A673 (cell line): ENCODE measurements at regions not wholly inside any gene's neighbourhood (a gene's known extent, or its start where the extent isn't known, plus 50 kb on each side); places are given as distances from the start of the nearest gene placed in this dataset.

Experiments used
- BruUV-seq: library from RNA; stranded (reverse); fragments of 400-500 nt; replicated peaks from 2 replicates; lab custom pipeline; 2021; lab: Mats Ljungman, UMichigan
- CTCF ChIA-PET: fragments of 300-600 bp; sonication (Branson Sonifier 250); formaldehyde crosslinking; loops from one replicate; lab custom pipeline; 2022; ENCODE audit warnings: antibody characterized with exemption; lab: Charles Lee
- POLR2A ChIA-PET: fragments of 300-600 bp; sonication (Branson Sonifier 250); formaldehyde crosslinking; loops from one replicate; lab custom pipeline; 2022; ENCODE audit warnings: antibody characterized with exemption; ENCODE audit not compliant: low non-redundant PET; lab: Charles Lee
- DNase-seq: peaks from one replicate; pipeline ENCODE4 v3.0.0-alpha.2; 2015; ENCODE audit warnings: low spot score
- H3K27ac ChIP-seq: fragments of 200-600 bp; sonication (generic); 2 replicates; pipeline ENCODE4 v1.5.1; 2016; ENCODE audit warnings: mixed run types, low read depth, mild to moderate bottlenecking, mixed read lengths, antibody characterized with exemption, low read length; ENCODE audit not compliant: poor library complexity, severe bottlenecking
- H3K27me3 ChIP-seq: fragments of 200-600 bp; sonication (generic); replicated peaks from 2 replicates; pipeline ENCODE4 v1.6.1; 2017; ENCODE audit warnings: mixed run types, low read depth, mild to moderate bottlenecking, mixed read lengths, antibody characterized with exemption, low read length; ENCODE audit not compliant: insufficient read depth, poor library complexity
- H3K36me3 ChIP-seq: fragments of 200-600 bp; sonication (generic); 2 replicates; pipeline ENCODE4 v1.6.1; 2016; ENCODE audit warnings: mixed run types, mild to moderate bottlenecking, mixed read lengths, antibody characterized with exemption, low read length; ENCODE audit not compliant: insufficient read depth, poor library complexity, severe bottlenecking
- H3K4me1 ChIP-seq: fragments of 200-600 bp; sonication (generic); 2 replicates; pipeline ENCODE4 v1.6.1; 2017; ENCODE audit warnings: mixed run types, mild to moderate bottlenecking, mixed read lengths, antibody characterized with exemption, low read length; ENCODE audit not compliant: insufficient read depth, poor library complexity, severe bottlenecking
- H3K4me3 ChIP-seq: fragments of 200-600 bp; sonication (generic); 2 replicates; pipeline ENCODE4 v1.5.1; 2016; ENCODE audit warnings: low read depth, mixed run types, mild to moderate bottlenecking, mixed read lengths, low read length; ENCODE audit not compliant: poor library complexity, severe bottlenecking
- H3K9me3 ChIP-seq: fragments of 200-600 bp; sonication (generic); 2 replicates; pipeline ENCODE4 v1.6.1; 2016; ENCODE audit warnings: mixed run types, low read depth, mild to moderate bottlenecking, mixed read lengths, antibody characterized with exemption, low read length; ENCODE audit not compliant: poor library complexity, severe bottlenecking
- EZH2 ChIP-seq: fragments of 200-600 bp; sonication (generic); IDR thresholded peaks from 2 replicates; pipeline ENCODE4 v1.6.1; 2017; ENCODE audit warnings: borderline replicate concordance, low read depth, mild to moderate bottlenecking, mixed read lengths, antibody characterized with exemption, low read length; ENCODE audit not compliant: poor library complexity, severe bottlenecking
- intact Hi-C: fragments of 100-400 bp; cut with micrococcal nuclease; formaldehyde crosslinking; loops from one replicate; pipeline ENCODE4 v1.10.0; 2022; ENCODE audit not compliant: unreplicated experiment
- TF ChIP-seq, protein P1 (sequence below): fragments of 300-800, 200-600 bp; sonication (generic); conservative IDR thresholded peaks from 2 replicates; pipeline ENCODE4 v1.5.1; 2017; ENCODE audit warnings: low read depth, mild to moderate bottlenecking, antibody characterized with exemption, low read length, moderate library complexity, mixed read lengths

DNA sequence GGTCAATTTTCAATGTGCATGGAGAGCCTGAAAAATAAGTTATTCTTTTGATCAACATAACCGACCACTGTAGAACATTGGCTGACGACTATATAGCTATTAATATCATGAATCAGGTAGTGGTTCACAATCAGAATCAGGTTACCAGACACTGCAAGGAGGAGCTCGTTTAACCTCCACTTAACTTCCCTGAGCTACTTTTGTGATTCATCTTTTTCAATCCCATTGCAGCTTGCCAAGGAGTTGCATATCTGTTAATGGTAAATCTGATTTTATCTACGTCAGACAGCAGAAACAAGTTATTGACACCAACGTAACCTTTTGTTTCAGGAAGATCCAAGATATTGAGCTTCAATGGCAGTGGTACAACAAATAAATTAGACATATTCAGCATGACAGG is 2263.8 kb upstream of the ACO1 start:
- BruUV-seq, result no TSS peak
- H3K9me3 ChIP-seq, result no peaks in the 10 kb centered on the region
- CTCF ChIA-PET, result no interaction called here

DNA sequence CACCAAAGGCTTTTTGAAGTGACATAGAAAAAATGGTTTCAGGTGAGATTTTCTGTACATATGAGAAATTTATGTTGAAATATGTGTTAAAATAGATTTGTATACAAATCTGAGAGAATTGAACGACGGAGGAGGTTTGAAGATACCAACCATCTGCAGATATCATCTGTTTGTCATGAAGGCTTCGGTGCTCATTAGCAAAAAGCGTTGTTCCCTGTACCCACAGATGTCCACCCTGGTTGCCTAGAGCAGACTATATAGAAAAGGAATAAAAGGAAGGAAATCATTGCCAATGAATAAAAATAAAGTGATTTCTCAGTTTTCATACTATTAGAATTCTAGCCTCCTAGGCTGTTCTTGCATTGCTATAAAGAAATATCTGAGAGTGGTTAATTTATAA is 2262.8 kb upstream of the ACO1 start:
- Histone ChIP-seq H3K36me3 (no peaks in the 10 kb centered on the region), H3K27ac (no peak overlapping the region), H3K9me3 (no peaks in the 10 kb centered on the region), H3K4me1 (no peaks in the 10 kb centered on the region), H3K27me3 (no peaks in the 10 kb centered on the region), H3K4me3 (no peak overlapping the region)
- TF ChIP-seq EZH2, result no peak
- TF ChIP-seq, protein P1, sequence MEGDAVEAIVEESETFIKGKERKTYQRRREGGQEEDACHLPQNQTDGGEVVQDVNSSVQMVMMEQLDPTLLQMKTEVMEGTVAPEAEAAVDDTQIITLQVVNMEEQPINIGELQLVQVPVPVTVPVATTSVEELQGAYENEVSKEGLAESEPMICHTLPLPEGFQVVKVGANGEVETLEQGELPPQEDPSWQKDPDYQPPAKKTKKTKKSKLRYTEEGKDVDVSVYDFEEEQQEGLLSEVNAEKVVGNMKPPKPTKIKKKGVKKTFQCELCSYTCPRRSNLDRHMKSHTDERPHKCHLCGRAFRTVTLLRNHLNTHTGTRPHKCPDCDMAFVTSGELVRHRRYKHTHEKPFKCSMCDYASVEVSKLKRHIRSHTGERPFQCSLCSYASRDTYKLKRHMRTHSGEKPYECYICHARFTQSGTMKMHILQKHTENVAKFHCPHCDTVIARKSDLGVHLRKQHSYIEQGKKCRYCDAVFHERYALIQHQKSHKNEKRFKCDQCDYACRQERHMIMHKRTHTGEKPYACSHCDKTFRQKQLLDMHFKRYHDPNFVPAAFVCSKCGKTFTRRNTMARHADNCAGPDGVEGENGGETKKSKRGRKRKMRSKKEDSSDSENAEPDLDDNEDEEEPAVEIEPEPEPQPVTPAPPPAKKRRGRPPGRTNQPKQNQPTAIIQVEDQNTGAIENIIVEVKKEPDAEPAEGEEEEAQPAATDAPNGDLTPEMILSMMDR, result no peak
- ChIA-PET POLR2A (no interaction called here), CTCF (no interaction called here)
- no peak for DNase-seq
- BruUV-seq, result no TSS peak
- intact Hi-C loops, result no loop called here

More for the DNA sequence above, 2263.8 kb upstream of the ACO1 start:
- DNase-seq, result no peak
- POLR2A ChIA-PET, result no interaction called here
- no peak overlapping the region for H3K27ac ChIP-seq
- intact Hi-C loops, result no loop called here
- no peak overlapping the region for H3K4me3 ChIP-seq
- TF ChIP-seq, protein P1, result no peak
- TF ChIP-seq EZH2, result no peak
- no peaks in the 10 kb centered on the region for H3K36me3 ChIP-seq
- no peaks in the 10 kb centered on the region for H3K4me1 ChIP-seq
- no peaks in the 10 kb centered on the region for H3K27me3 ChIP-seq

DNA sequence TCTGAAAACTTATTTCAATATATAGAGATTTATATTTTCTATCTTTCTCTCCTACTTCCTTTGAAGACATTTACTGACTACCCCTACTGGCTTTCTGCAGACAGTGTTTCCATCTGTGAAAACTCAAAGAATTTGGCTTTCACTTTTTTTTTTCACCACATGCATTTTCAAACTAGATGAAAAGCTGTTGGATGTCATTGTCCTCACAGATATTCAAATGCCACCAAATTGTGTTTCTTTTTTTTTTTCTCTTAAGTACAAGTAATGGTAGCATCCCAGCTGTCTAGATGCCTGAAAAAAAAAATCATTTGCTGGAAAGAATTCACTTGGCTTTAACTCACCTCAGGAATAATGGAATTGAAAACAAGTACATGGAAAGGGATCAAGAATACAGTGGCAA is 2258.6 kb upstream of the ACO1 start:
- H3K27ac ChIP-seq, result no peak overlapping the region
- intact Hi-C loops, result no loop called here
- H3K36me3 ChIP-seq, result no peaks in the 10 kb centered on the region
- BruUV-seq, result no TSS peak
- DNase-seq, result no peak
- H3K9me3 ChIP-seq, result no peaks in the 10 kb centered on the region
- no peaks in the 10 kb centered on the region for H3K4me1 ChIP-seq
- POLR2A ChIA-PET, result no interaction called here
- H3K4me3 ChIP-seq, result no peak overlapping the region
- CTCF ChIA-PET, result no interaction called here
- H3K27me3 ChIP-seq, result no peaks in the 10 kb centered on the region
- TF ChIP-seq, protein P1, result no peak
- no peak for TF ChIP-seq EZH2
